H1 (cell line): ENCODE measurements at regions not wholly inside any gene's neighbourhood (a gene's known extent, or its start where the extent isn't known, plus 50 kb on each side); places are given as distances from the start of the nearest gene placed in this dataset.

Source experiments
- CTCF ChIA-PET: fragments of 300-600 bp; sonication (Branson Sonifier 250); formaldehyde crosslinking; loops from one replicate; lab custom pipeline; 2021; ENCODE audit not compliant: partially characterized antibody; lab: Charles Lee
- POLR2A ChIA-PET: fragments of 300-600 bp; sonication (Branson Sonifier 250); formaldehyde crosslinking; loops from one replicate; lab custom pipeline; 2021; ENCODE audit warnings: inconsistent platforms; ENCODE audit not compliant: partially characterized antibody; lab: Charles Lee
- DNase-seq, 2 experiments: peaks; one replicate each; pipeline versions ENCODE4 v3.0.0 to v3.0.0-alpha.2; 2010 to 2022; ENCODE audit warnings: low spot score in 2 of 2, low read depth in 1 of 2, mixed read lengths in 1 of 2
- FAIRE-seq: peaks from 2 replicates; lab custom pipeline; 2011; peaks lifted over from hg19 to GRCh38; lab: Jason Lieb, UNC
- H2AFZ ChIP-seq: 2 replicates; pipeline ENCODE4 v1.8.1; 2012; ENCODE audit warnings: low read length, inconsistent platforms
- H2AK5ac ChIP-seq: 2 replicates; pipeline ENCODE4 v1.6.1; 2013; ENCODE audit warnings: low read depth, low read length
- H2BK120ac ChIP-seq: replicated peaks from 2 replicates; pipeline ENCODE3; 2013; ENCODE audit warnings: low read depth, low read length, inconsistent platforms
- H2BK12ac ChIP-seq: 2 replicates; pipeline ENCODE4 v1.6.1; 2013; ENCODE audit warnings: low read depth, low read length
- H2BK15ac ChIP-seq: 2 replicates; pipeline ENCODE4 v1.6.1; 2013; ENCODE audit warnings: low read length
- H2BK20ac ChIP-seq: 2 replicates; pipeline ENCODE4 v1.6.1; 2013; ENCODE audit warnings: low read length
- H2BK5ac ChIP-seq: 2 replicates; pipeline ENCODE4 v1.6.1; 2013; ENCODE audit warnings: low read depth, low read length
- H3K14ac ChIP-seq: 2 replicates; pipeline ENCODE4 v1.6.1; 2013; ENCODE audit warnings: inconsistent platforms; ENCODE audit not compliant: insufficient read length
- H3K18ac ChIP-seq: 2 replicates; pipeline ENCODE4 v1.6.1; 2013; ENCODE audit warnings: low read length; ENCODE audit errors: extremely low read depth
- H3K23ac ChIP-seq: 2 replicates; pipeline ENCODE4 v1.6.1; 2013; ENCODE audit warnings: inconsistent platforms; ENCODE audit not compliant: insufficient read length
- H3K23me2 ChIP-seq: 2 replicates; pipeline ENCODE4 v1.6.1; 2013; ENCODE audit warnings: low read depth, low read length
- H3K27ac ChIP-seq: 2 replicates; pipeline ENCODE4 v1.6.1; 2011; ENCODE audit warnings: low read depth, low read length, inconsistent platforms
- H3K27me3 ChIP-seq, 4 experiments: replicated peaks in 1 of 4; 1 replicate in 1 of 4; 2 replicates in 3 of 4; pipeline versions ENCODE4 v1.6.1 to v1.8.1; 2011 to 2013; ENCODE audit warnings: low read length in 3 of 4, mild to moderate bottlenecking in 3 of 4, inconsistent platforms in 2 of 4, mixed read lengths in 2 of 4, moderate library complexity in 1 of 4; ENCODE audit not compliant: control insufficient read depth in 3 of 4, insufficient read depth in 3 of 4; ENCODE audit errors: extremely low read depth in 1 of 4
- H3K36me3 ChIP-seq, 4 experiments: 2 replicates each; pipeline versions ENCODE4 v1.6.1 to v1.8.1; 2011 to 2013; ENCODE audit warnings: mild to moderate bottlenecking in 4 of 4, low read length in 3 of 4, moderate library complexity in 2 of 4, control low read depth in 1 of 4, inconsistent platforms in 1 of 4; ENCODE audit not compliant: insufficient read depth in 4 of 4, control insufficient read depth in 2 of 4
- H3K4ac ChIP-seq: replicated peaks from 2 replicates; pipeline ENCODE3; 2013; ENCODE audit warnings: low read length, low read depth, mixed read lengths, inconsistent platforms; ENCODE audit not compliant: insufficient read length
- H3K4me1 ChIP-seq, 4 experiments: replicated peaks in 1 of 4; 1 replicate in 1 of 4; 2 replicates in 3 of 4; pipeline versions ENCODE4 v1.6.1 to v1.8.1; 2011 to 2013; ENCODE audit warnings: low read length in 3 of 4, inconsistent platforms in 2 of 4, mixed read lengths in 1 of 4; ENCODE audit not compliant: insufficient read depth in 4 of 4, control insufficient read depth in 3 of 4
- H3K4me2 ChIP-seq, 2 experiments: 2 replicates each; pipeline versions ENCODE4 v1.6.1 to v1.8.1; 2011 to 2013; ENCODE audit warnings: low read depth in 2 of 2, low read length in 2 of 2, control low read depth in 1 of 2, inconsistent platforms in 1 of 2, mild to moderate bottlenecking in 1 of 2; ENCODE audit not compliant: insufficient read depth in 1 of 2
- H3K4me3 ChIP-seq, 4 experiments: fragments of 200-600, 300-600 bp in 1 of 4; sonication (generic), shearing (Covaris generic), sonication (Bioruptor Twin) in 1 of 4; 2 replicates each; pipeline versions ENCODE4 v1.5.1 to v1.8.1; 2011 to 2016; ENCODE audit warnings: low read length in 4 of 4, low read depth in 3 of 4, control low read depth in 2 of 4, inconsistent platforms in 2 of 4, mild to moderate bottlenecking in 2 of 4, mixed read lengths in 1 of 4, moderate library complexity in 1 of 4; ENCODE audit not compliant: insufficient read depth in 2 of 4; ENCODE audit errors: extremely low read depth in 1 of 4
- H3K56ac ChIP-seq: replicated peaks from 2 replicates; pipeline ENCODE3; 2013; ENCODE audit warnings: low read depth, mild to moderate bottlenecking, mixed read lengths, low read length, inconsistent platforms; ENCODE audit not compliant: insufficient read length
- H3K79me1 ChIP-seq: 2 replicates; pipeline ENCODE4 v1.6.1; 2013; ENCODE audit warnings: low read depth, low read length, control low read depth
- H3K79me2 ChIP-seq, 2 experiments: 2 replicates each; pipeline versions ENCODE4 v1.6.1 to v1.8.1; 2012 to 2013; ENCODE audit warnings: low read length in 2 of 2, mild to moderate bottlenecking in 2 of 2, inconsistent platforms in 1 of 2; ENCODE audit not compliant: insufficient read depth in 2 of 2, control insufficient read depth in 1 of 2
- H3K9ac ChIP-seq, 4 experiments: replicated peaks in 1 of 4; 1 replicate in 1 of 4; 2 replicates in 3 of 4; pipeline versions ENCODE4 v1.6.1 to v1.8.1; 2011 to 2013; ENCODE audit warnings: low read depth in 3 of 4, low read length in 3 of 4, control low read depth in 2 of 4, mild to moderate bottlenecking in 2 of 4, moderate library complexity in 2 of 4, inconsistent platforms in 1 of 4; ENCODE audit errors: extremely low read depth in 1 of 4
- H3K9me3 ChIP-seq, 2 experiments: 2 replicates each; pipeline versions ENCODE4 v1.6.1 to v1.8.1; 2012 to 2013; ENCODE audit warnings: mild to moderate bottlenecking in 2 of 2, moderate library complexity in 2 of 2, control low read depth in 1 of 2, inconsistent platforms in 1 of 2, low read depth in 1 of 2, low read length in 1 of 2, mixed read lengths in 1 of 2; ENCODE audit not compliant: insufficient read depth in 2 of 2
- H4K20me1 ChIP-seq, 2 experiments: replicated peaks in 1 of 2; 2 replicates each; pipeline versions ENCODE3 to v1.8.1; 2011 to 2013; ENCODE audit warnings: inconsistent platforms in 2 of 2, low read length in 2 of 2, mild to moderate bottlenecking in 1 of 2; ENCODE audit not compliant: insufficient read depth in 2 of 2, control insufficient read depth in 1 of 2
- H4K5ac ChIP-seq: 2 replicates; pipeline ENCODE4 v1.6.1; 2013; ENCODE audit warnings: low read length, low read depth, mixed read lengths, inconsistent platforms; ENCODE audit not compliant: insufficient read length
- H4K8ac ChIP-seq: 2 replicates; pipeline ENCODE4 v1.8.0; 2013; ENCODE audit warnings: mild to moderate bottlenecking, moderate library complexity, low read length, inconsistent platforms; ENCODE audit not compliant: insufficient read depth; ENCODE audit errors: extremely low read depth
- H4K91ac ChIP-seq: replicated peaks from 2 replicates; pipeline ENCODE3; 2013; ENCODE audit warnings: low read length, mixed read lengths, inconsistent platforms; ENCODE audit not compliant: insufficient read length
- EGR1 ChIP-seq: IDR thresholded peaks from 2 replicates; pipeline ENCODE4 v1.6.1; 2011; ENCODE audit warnings: low read depth, low read length, borderline replicate concordance
- FOSL1 ChIP-seq: IDR thresholded peaks from 2 replicates; pipeline ENCODE4 v1.6.1; 2011; ENCODE audit warnings: mild to moderate bottlenecking, low read depth, low read length, moderate library complexity; ENCODE audit not compliant: insufficient read depth
- HDAC2 ChIP-seq, 2 experiments: fragments of 300-600 bp in 1 of 2; sonication (generic) in 1 of 2; IDR thresholded peaks; 2 replicates each; pipeline ENCODE4 v1.6.1; 2011 to 2012; ENCODE audit warnings: low read depth in 2 of 2, low read length in 2 of 2, mild to moderate bottlenecking in 2 of 2, moderate library complexity in 2 of 2, borderline replicate concordance in 1 of 2, inconsistent platforms in 1 of 2
- JUND ChIP-seq: IDR thresholded peaks from 2 replicates; pipeline ENCODE4 v1.6.1; 2011; ENCODE audit warnings: mild to moderate bottlenecking, improper control_type of control experiment, low read length
- KDM5A ChIP-seq: fragments of 200-600 bp; IDR thresholded peaks from 2 replicates; pipeline ENCODE4 v1.7.1; 2012; ENCODE audit warnings: mild to moderate bottlenecking, low read length, inconsistent platforms, mixed read lengths
- MAFK ChIP-seq: IDR thresholded peaks from 2 replicates; pipeline ENCODE4 v1.6.1; 2012; ENCODE audit warnings: low read depth, mild to moderate bottlenecking, improper control_type of control experiment, low read length
- MAX ChIP-seq: IDR thresholded peaks from 2 replicates; pipeline ENCODE4 v1.6.1; 2012; ENCODE audit warnings: inconsistent platforms
- NANOG ChIP-seq: IDR thresholded peaks from 2 replicates; pipeline ENCODE4 v1.6.1; 2011; ENCODE audit warnings: low read length, low read depth, mild to moderate bottlenecking, inconsistent platforms; ENCODE audit not compliant: insufficient read depth, poor library complexity, severe bottlenecking
- RFX5 ChIP-seq: IDR thresholded peaks from 2 replicates; pipeline ENCODE4 v1.6.1; 2011; ENCODE audit warnings: low read depth, low read length, improper control_type of control experiment, borderline replicate concordance
- RXRA ChIP-seq: IDR thresholded peaks from 2 replicates; pipeline ENCODE4 v1.6.1; 2011; ENCODE audit warnings: low read depth, mild to moderate bottlenecking, low read length, moderate library complexity; ENCODE audit not compliant: insufficient read depth
- USF2 ChIP-seq: IDR thresholded peaks from 2 replicates; pipeline ENCODE4 v1.6.1; 2011; ENCODE audit warnings: low read length, improper control_type of control experiment
- WGBS, 2 experiments: shearing (Covaris generic) in 1 of 2; methylation state at CpG; one replicate each; pipeline versions ENCODE4 v1.1.6 to v1.1.7; 2013 to 2015; ENCODE audit warnings: low lambda C conversion rate in 2 of 2, mixed read lengths in 2 of 2, inconsistent platforms in 1 of 2, low coverage in 1 of 2, missing lambda C conversion rate in 1 of 2; ENCODE audit not compliant: insufficient replicate concordance in 2 of 2, insufficient coverage in 1 of 2, insufficient read length in 1 of 2; ENCODE audit errors: extremely low coverage in 1 of 2, missing lambda C conversion rate in 1 of 2; 5-methylcytosine and 5-hydroxymethylcytosine counted together

- H3K18ac ChIP-seq, result no peak overlapping the region
- TF ChIP-seq EGR1, result no peak
- no peak for TF ChIP-seq USF2
- no peak for TF ChIP-seq NANOG
- no peak for TF ChIP-seq MAX
- no peak for TF ChIP-seq MAFK
- no peak for TF ChIP-seq RFX5
- no peak for TF ChIP-seq FOSL1
- TF ChIP-seq KDM5A, result no peak
- no peak for TF ChIP-seq JUND
- TF ChIP-seq HDAC2 (IDR thresholded peaks at IDR 0.05; ENCODE audit: borderline replicate concordance in 1 of 2, low read depth in 2 of 2, low read length in 2 of 2), result no peak
- TF ChIP-seq RXRA, result no peak
Observed at GRCh38 chr12:94839347-94839746, 164.2 kb downstream of the NDUFA12 start.

More at GRCh38 chr12:94839347-94839746, 164.2 kb downstream of the NDUFA12 start:
- Histone ChIP-seq H4K91ac (no peak overlapping the region), H3K27ac (no peak overlapping the region), H3K56ac (no peak overlapping the region), H3K4ac (no peak overlapping the region), H3K14ac (no peak overlapping the region), H4K5ac (no peak overlapping the region), H2AK5ac (no peak overlapping the region), H3K79me2 (no peaks in the 10 kb centered on the region), H3K4me1 (no peaks in the 10 kb centered on the region), H3K27me3 (no peaks in the 10 kb centered on the region), H3K79me1 (no peaks in the 10 kb centered on the region), H2BK20ac (no peak overlapping the region), H3K9ac (no peak overlapping the region), H3K36me3 (no peaks in the 10 kb centered on the region; a peak in 1 of 8 replicates), H3K4me2 (no peak overlapping the region), H3K9me3 (peaks cover 0 to 8% of the 10 kb centered on the region in 2 experiments; a peak in 1 of 4 replicates), H2AFZ (no peak overlapping the region), H2BK120ac (no peak overlapping the region), H3K4me3 (no peak overlapping the region), H2BK12ac (no peak overlapping the region), H4K8ac (no peak overlapping the region), H2BK5ac (no peak overlapping the region), H4K20me1 (no peaks in the 10 kb centered on the region), H3K23me2 (no peaks in the 10 kb centered on the region), H3K23ac (no peak overlapping the region), H2BK15ac (no peak overlapping the region)
- POLR2A ChIA-PET, result no interaction called here
- CTCF ChIA-PET, result interaction anchor here (1.3 kb wide), 1 partner anchor 36 kb away, joined by 3 read pairs; no protein-coding TSS in a partner anchor
- no peak for DNase-seq
- 98% methylated on average over 5 of the region's 5 CpGs; no CpG with 5 or more reads in 1 of the 2 experiments for WGBS, 2 experiments
- no peak for FAIRE-seq
